ENCODE measurements at regions not wholly inside any gene's neighbourhood (a gene's known extent, or its start where the extent isn't known, plus 50 kb on each side); places are given as distances from the start of the nearest gene placed in this dataset.

DNA sequence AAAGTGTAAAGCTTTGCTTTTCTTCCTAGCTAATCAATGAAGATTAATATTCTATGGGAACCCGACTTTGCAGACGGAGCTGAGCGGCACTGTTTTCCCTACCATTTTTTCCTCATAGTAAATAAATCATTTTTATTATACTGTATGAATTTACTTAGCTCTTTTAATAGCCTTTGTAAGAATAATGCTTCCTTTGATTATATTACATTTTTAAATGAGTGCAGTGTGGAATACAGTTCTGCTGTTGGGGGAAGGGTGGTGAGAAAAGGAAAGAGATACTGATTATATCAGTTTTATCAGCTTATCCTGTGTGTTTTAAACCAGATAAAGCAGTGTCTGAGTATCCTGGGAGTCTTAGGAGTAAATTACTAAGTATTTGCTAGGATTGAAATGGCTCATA lies 221.4 kb upstream of the RBFOX1 start:
- TF ChIP-seq, protein P1, sequence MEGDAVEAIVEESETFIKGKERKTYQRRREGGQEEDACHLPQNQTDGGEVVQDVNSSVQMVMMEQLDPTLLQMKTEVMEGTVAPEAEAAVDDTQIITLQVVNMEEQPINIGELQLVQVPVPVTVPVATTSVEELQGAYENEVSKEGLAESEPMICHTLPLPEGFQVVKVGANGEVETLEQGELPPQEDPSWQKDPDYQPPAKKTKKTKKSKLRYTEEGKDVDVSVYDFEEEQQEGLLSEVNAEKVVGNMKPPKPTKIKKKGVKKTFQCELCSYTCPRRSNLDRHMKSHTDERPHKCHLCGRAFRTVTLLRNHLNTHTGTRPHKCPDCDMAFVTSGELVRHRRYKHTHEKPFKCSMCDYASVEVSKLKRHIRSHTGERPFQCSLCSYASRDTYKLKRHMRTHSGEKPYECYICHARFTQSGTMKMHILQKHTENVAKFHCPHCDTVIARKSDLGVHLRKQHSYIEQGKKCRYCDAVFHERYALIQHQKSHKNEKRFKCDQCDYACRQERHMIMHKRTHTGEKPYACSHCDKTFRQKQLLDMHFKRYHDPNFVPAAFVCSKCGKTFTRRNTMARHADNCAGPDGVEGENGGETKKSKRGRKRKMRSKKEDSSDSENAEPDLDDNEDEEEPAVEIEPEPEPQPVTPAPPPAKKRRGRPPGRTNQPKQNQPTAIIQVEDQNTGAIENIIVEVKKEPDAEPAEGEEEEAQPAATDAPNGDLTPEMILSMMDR (IDR thresholded peaks at IDR 0.05): no peak
- TF ChIP-seq POLR2A (IDR thresholded peaks at IDR 0.05): no peak
